H1 (cell line): ENCODE measurements at regions not wholly inside any gene's neighbourhood (a gene's known extent, or its start where the extent isn't known, plus 50 kb on each side); places are given as distances from the start of the nearest gene placed in this dataset.

Source experiments
- CTCF ChIA-PET: fragments of 300-600 bp; sonication (Branson Sonifier 250); formaldehyde crosslinking; loops from one replicate; lab custom pipeline; 2021; ENCODE audit not compliant: partially characterized antibody; lab: Charles Lee
- POLR2A ChIA-PET: fragments of 300-600 bp; sonication (Branson Sonifier 250); formaldehyde crosslinking; loops from one replicate; lab custom pipeline; 2021; ENCODE audit warnings: inconsistent platforms; ENCODE audit not compliant: partially characterized antibody; lab: Charles Lee
- DNase-seq, 2 experiments: peaks; one replicate each; pipeline versions ENCODE4 v3.0.0 to v3.0.0-alpha.2; 2010 to 2022; ENCODE audit warnings: low spot score in 2 of 2, low read depth in 1 of 2, mixed read lengths in 1 of 2
- FAIRE-seq: peaks from 2 replicates; lab custom pipeline; 2011; peaks lifted over from hg19 to GRCh38; lab: Jason Lieb, UNC
- H2AFZ ChIP-seq: 2 replicates; pipeline ENCODE4 v1.8.1; 2012; ENCODE audit warnings: low read length, inconsistent platforms
- H2AK5ac ChIP-seq: 2 replicates; pipeline ENCODE4 v1.6.1; 2013; ENCODE audit warnings: low read depth, low read length
- H2BK120ac ChIP-seq: replicated peaks from 2 replicates; pipeline ENCODE3; 2013; ENCODE audit warnings: low read depth, low read length, inconsistent platforms
- H2BK12ac ChIP-seq: 2 replicates; pipeline ENCODE4 v1.6.1; 2013; ENCODE audit warnings: low read depth, low read length
- H2BK15ac ChIP-seq: 2 replicates; pipeline ENCODE4 v1.6.1; 2013; ENCODE audit warnings: low read length
- H2BK20ac ChIP-seq: 2 replicates; pipeline ENCODE4 v1.6.1; 2013; ENCODE audit warnings: low read length
- H2BK5ac ChIP-seq: 2 replicates; pipeline ENCODE4 v1.6.1; 2013; ENCODE audit warnings: low read depth, low read length
- H3K14ac ChIP-seq: 2 replicates; pipeline ENCODE4 v1.6.1; 2013; ENCODE audit warnings: inconsistent platforms; ENCODE audit not compliant: insufficient read length
- H3K18ac ChIP-seq: 2 replicates; pipeline ENCODE4 v1.6.1; 2013; ENCODE audit warnings: low read length; ENCODE audit errors: extremely low read depth
- H3K23ac ChIP-seq: 2 replicates; pipeline ENCODE4 v1.6.1; 2013; ENCODE audit warnings: inconsistent platforms; ENCODE audit not compliant: insufficient read length
- H3K23me2 ChIP-seq: 2 replicates; pipeline ENCODE4 v1.6.1; 2013; ENCODE audit warnings: low read depth, low read length
- H3K27ac ChIP-seq: 2 replicates; pipeline ENCODE4 v1.6.1; 2011; ENCODE audit warnings: low read depth, low read length, inconsistent platforms
- H3K27me3 ChIP-seq, 4 experiments: replicated peaks in 1 of 4; 1 replicate in 1 of 4; 2 replicates in 3 of 4; pipeline versions ENCODE4 v1.6.1 to v1.8.1; 2011 to 2013; ENCODE audit warnings: low read length in 3 of 4, mild to moderate bottlenecking in 3 of 4, inconsistent platforms in 2 of 4, mixed read lengths in 2 of 4, moderate library complexity in 1 of 4; ENCODE audit not compliant: control insufficient read depth in 3 of 4, insufficient read depth in 3 of 4; ENCODE audit errors: extremely low read depth in 1 of 4
- H3K36me3 ChIP-seq, 4 experiments: 2 replicates each; pipeline versions ENCODE4 v1.6.1 to v1.8.1; 2011 to 2013; ENCODE audit warnings: mild to moderate bottlenecking in 4 of 4, low read length in 3 of 4, moderate library complexity in 2 of 4, control low read depth in 1 of 4, inconsistent platforms in 1 of 4; ENCODE audit not compliant: insufficient read depth in 4 of 4, control insufficient read depth in 2 of 4
- H3K4ac ChIP-seq: replicated peaks from 2 replicates; pipeline ENCODE3; 2013; ENCODE audit warnings: low read length, low read depth, mixed read lengths, inconsistent platforms; ENCODE audit not compliant: insufficient read length
- H3K4me1 ChIP-seq, 4 experiments: replicated peaks in 1 of 4; 1 replicate in 1 of 4; 2 replicates in 3 of 4; pipeline versions ENCODE4 v1.6.1 to v1.8.1; 2011 to 2013; ENCODE audit warnings: low read length in 3 of 4, inconsistent platforms in 2 of 4, mixed read lengths in 1 of 4; ENCODE audit not compliant: insufficient read depth in 4 of 4, control insufficient read depth in 3 of 4
- H3K4me2 ChIP-seq, 2 experiments: 2 replicates each; pipeline versions ENCODE4 v1.6.1 to v1.8.1; 2011 to 2013; ENCODE audit warnings: low read depth in 2 of 2, low read length in 2 of 2, control low read depth in 1 of 2, inconsistent platforms in 1 of 2, mild to moderate bottlenecking in 1 of 2; ENCODE audit not compliant: insufficient read depth in 1 of 2
- H3K4me3 ChIP-seq, 4 experiments: fragments of 200-600, 300-600 bp in 1 of 4; sonication (generic), shearing (Covaris generic), sonication (Bioruptor Twin) in 1 of 4; 2 replicates each; pipeline versions ENCODE4 v1.5.1 to v1.8.1; 2011 to 2016; ENCODE audit warnings: low read length in 4 of 4, low read depth in 3 of 4, control low read depth in 2 of 4, inconsistent platforms in 2 of 4, mild to moderate bottlenecking in 2 of 4, mixed read lengths in 1 of 4, moderate library complexity in 1 of 4; ENCODE audit not compliant: insufficient read depth in 2 of 4; ENCODE audit errors: extremely low read depth in 1 of 4
- H3K56ac ChIP-seq: replicated peaks from 2 replicates; pipeline ENCODE3; 2013; ENCODE audit warnings: low read depth, mild to moderate bottlenecking, mixed read lengths, low read length, inconsistent platforms; ENCODE audit not compliant: insufficient read length
- H3K79me1 ChIP-seq: 2 replicates; pipeline ENCODE4 v1.6.1; 2013; ENCODE audit warnings: low read depth, low read length, control low read depth
- H3K79me2 ChIP-seq, 2 experiments: 2 replicates each; pipeline versions ENCODE4 v1.6.1 to v1.8.1; 2012 to 2013; ENCODE audit warnings: low read length in 2 of 2, mild to moderate bottlenecking in 2 of 2, inconsistent platforms in 1 of 2; ENCODE audit not compliant: insufficient read depth in 2 of 2, control insufficient read depth in 1 of 2
- H3K9ac ChIP-seq, 4 experiments: replicated peaks in 1 of 4; 1 replicate in 1 of 4; 2 replicates in 3 of 4; pipeline versions ENCODE4 v1.6.1 to v1.8.1; 2011 to 2013; ENCODE audit warnings: low read depth in 3 of 4, low read length in 3 of 4, control low read depth in 2 of 4, mild to moderate bottlenecking in 2 of 4, moderate library complexity in 2 of 4, inconsistent platforms in 1 of 4; ENCODE audit errors: extremely low read depth in 1 of 4
- H3K9me3 ChIP-seq, 2 experiments: 2 replicates each; pipeline versions ENCODE4 v1.6.1 to v1.8.1; 2012 to 2013; ENCODE audit warnings: mild to moderate bottlenecking in 2 of 2, moderate library complexity in 2 of 2, control low read depth in 1 of 2, inconsistent platforms in 1 of 2, low read depth in 1 of 2, low read length in 1 of 2, mixed read lengths in 1 of 2; ENCODE audit not compliant: insufficient read depth in 2 of 2
- H4K20me1 ChIP-seq, 2 experiments: replicated peaks in 1 of 2; 2 replicates each; pipeline versions ENCODE3 to v1.8.1; 2011 to 2013; ENCODE audit warnings: inconsistent platforms in 2 of 2, low read length in 2 of 2, mild to moderate bottlenecking in 1 of 2; ENCODE audit not compliant: insufficient read depth in 2 of 2, control insufficient read depth in 1 of 2
- H4K5ac ChIP-seq: 2 replicates; pipeline ENCODE4 v1.6.1; 2013; ENCODE audit warnings: low read length, low read depth, mixed read lengths, inconsistent platforms; ENCODE audit not compliant: insufficient read length
- H4K8ac ChIP-seq: 2 replicates; pipeline ENCODE4 v1.8.0; 2013; ENCODE audit warnings: mild to moderate bottlenecking, moderate library complexity, low read length, inconsistent platforms; ENCODE audit not compliant: insufficient read depth; ENCODE audit errors: extremely low read depth
- H4K91ac ChIP-seq: replicated peaks from 2 replicates; pipeline ENCODE3; 2013; ENCODE audit warnings: low read length, mixed read lengths, inconsistent platforms; ENCODE audit not compliant: insufficient read length
- BACH1 ChIP-seq: IDR thresholded peaks from 2 replicates; pipeline ENCODE4 v1.6.1; 2012; ENCODE audit warnings: low read length, improper control_type of control experiment
- CTBP2 ChIP-seq: IDR thresholded peaks from 2 replicates; pipeline ENCODE4 v1.7.0; 2011; ENCODE audit warnings: borderline replicate concordance, mild to moderate bottlenecking, moderate library complexity, mixed read lengths, low read length; ENCODE audit not compliant: insufficient read depth, insufficient read length
- RXRA ChIP-seq: IDR thresholded peaks from 2 replicates; pipeline ENCODE4 v1.6.1; 2011; ENCODE audit warnings: low read depth, mild to moderate bottlenecking, low read length, moderate library complexity; ENCODE audit not compliant: insufficient read depth
- WGBS, 2 experiments: shearing (Covaris generic) in 1 of 2; methylation state at CpG; one replicate each; pipeline versions ENCODE4 v1.1.6 to v1.1.7; 2013 to 2015; ENCODE audit warnings: low lambda C conversion rate in 2 of 2, mixed read lengths in 2 of 2, inconsistent platforms in 1 of 2, low coverage in 1 of 2, missing lambda C conversion rate in 1 of 2; ENCODE audit not compliant: insufficient replicate concordance in 2 of 2, insufficient coverage in 1 of 2, insufficient read length in 1 of 2; ENCODE audit errors: extremely low coverage in 1 of 2, missing lambda C conversion rate in 1 of 2; 5-methylcytosine and 5-hydroxymethylcytosine counted together

- no peak overlapping the region for H2AK5ac ChIP-seq
- no peaks in the 10 kb centered on the region; a peak in 1 of 8 replicates for H3K36me3 ChIP-seq
- H3K56ac ChIP-seq: no peak overlapping the region
- H2BK120ac ChIP-seq: no peak overlapping the region
- H2AFZ ChIP-seq: no peak overlapping the region
- no peaks in the 10 kb centered on the region for H3K79me1 ChIP-seq
- no peak overlapping the region for H2BK5ac ChIP-seq
- WGBS, 2 experiments: 85% methylated on average over 4 of the region's 4 CpGs; no CpG with 5 or more reads in 1 of the 2 experiments
- POLR2A ChIA-PET: interaction anchor here (0.7 kb wide), 1 partner anchor 68 kb away, joined by 3 read pairs; no protein-coding TSS in a partner anchor
- no peak overlapping the region for H3K14ac ChIP-seq
- H4K8ac ChIP-seq: no peak overlapping the region
- no peak overlapping the region for H4K91ac ChIP-seq
- H2BK15ac ChIP-seq: no peak overlapping the region
- H3K4me1 ChIP-seq: no peaks in the 10 kb centered on the region
- H3K27ac ChIP-seq: no peak overlapping the region
- H4K5ac ChIP-seq: no peak overlapping the region
- no peak overlapping the region for H2BK12ac ChIP-seq
- no peak overlapping the region for H2BK20ac ChIP-seq
- H3K23ac ChIP-seq: no peak overlapping the region
- CTCF ChIA-PET: interaction anchor here (1.1 to 1.6 kb wide), 3 partner anchors 8 to 596 kb away, joined by 3 to 7 read pairs (median 6); no protein-coding TSS in a partner anchor
- H3K4me3 ChIP-seq: no peak overlapping the region
- H3K4ac ChIP-seq: no peak overlapping the region
- no peak overlapping the region for H3K9ac ChIP-seq
- DNase-seq (no peak), FAIRE-seq (no peak)
- no peak overlapping the region for H3K18ac ChIP-seq
- no peaks in the 10 kb centered on the region for H4K20me1 ChIP-seq
- no peaks in the 10 kb centered on the region for H3K23me2 ChIP-seq
- peaks cover 0 to 12% of the 10 kb centered on the region in 2 experiments; a peak in 2 of 4 replicates for H3K9me3 ChIP-seq
- H3K79me2 ChIP-seq: no peaks in the 10 kb centered on the region
- no peaks in the 10 kb centered on the region; a peak in 1 of 7 replicates for H3K27me3 ChIP-seq
- H3K4me2 ChIP-seq: no peak overlapping the region
- TF ChIP-seq BACH1 (no peak), CTBP2 (no peak), RXRA (no peak)
These were observed 83.5 kb upstream of the OR9Q1 start for GRCh38 chr11:57940044-57940756.
